Esophagus muscularis mucosa (tissue), 4 donors: ENCODE measurements at regions not wholly inside any gene's neighbourhood (a gene's known extent, or its start where the extent isn't known, plus 50 kb on each side); places are given as distances from the start of the nearest gene placed in this dataset.

ENCODE experiments used
- DNase-seq: peaks from one replicate; pipeline ENCODE4 v3.0.0-alpha.2; 2017; ENCODE audit errors: extremely low spot score
- H3K27ac ChIP-seq, 4 donors: fragments of 200-600 bp; sonication (generic); replicated peaks in 1 of 4; 1 replicate in 3 of 4; 2 replicates in 1 of 4; pipeline ENCODE4 v1.5.1; 2016 to 2019; ENCODE audit warnings: mild to moderate bottlenecking in 1 of 4
- H3K27me3 ChIP-seq, 4 donors: fragments of 200-600 bp; sonication (generic); one replicate each; pipeline versions ENCODE4 v1.5.1 to v1.6.0; 2016 to 2019
- H3K36me3 ChIP-seq, 4 donors: fragments of 200-600 bp; sonication (generic); one replicate each; pipeline ENCODE4 v1.5.1; 2016 to 2019
- H3K4me1 ChIP-seq, 4 donors: fragments of 200-600 bp; sonication (generic); one replicate each; pipeline ENCODE4 v1.5.1; 2016 to 2019
- H3K4me3 ChIP-seq, 4 donors: fragments of 200-600 bp; sonication (generic); 1 replicate in 2 of 4; 2 replicates in 2 of 4; pipeline ENCODE4 v1.5.1; 2016 to 2019; ENCODE audit warnings: mild to moderate bottlenecking in 4 of 4, moderate library complexity in 1 of 4
- H3K9me3 ChIP-seq, 4 donors: fragments of 200-600 bp; sonication (generic); 1 replicate in 3 of 4; 2 replicates in 1 of 4; pipeline ENCODE4 v1.5.1; 2016 to 2019
- EP300 ChIP-seq: sonication (generic); formaldehyde crosslinking; IDR thresholded peaks from one replicate; pipeline ENCODE4 v1.6.1; 2017; ENCODE audit warnings: antibody characterized with exemption
- POLR2A ChIP-seq: fragments of 450-650 bp; IDR thresholded peaks from one replicate; pipeline ENCODE4 v1.6.1; 2017; ENCODE audit warnings: antibody characterized with exemption, moderate library complexity, mild to moderate bottlenecking, low read depth
- POLR2AphosphoS5 ChIP-seq, 2 donors: sonication (generic); formaldehyde crosslinking; IDR thresholded peaks; one replicate each; pipeline ENCODE4 v1.6.1; 2017; ENCODE audit warnings: antibody characterized with exemption in 2 of 2
- WGBS: methylation state at CpG from one replicate; pipeline ENCODE4 v1.1.5; 2018; 5-methylcytosine and 5-hydroxymethylcytosine counted together
- intact Hi-C: fragments of 100-400 bp; cut with DNase I; formaldehyde crosslinking; loops from one replicate; pipeline ENCODE4 v1.15.1; 2023
- TF ChIP-seq, protein P1 (sequence below), 3 experiments: fragments of 200-600 bp in 2 of 3; fragments of 450-650 bp in 1 of 3; sonication (generic) in 2 of 3; IDR thresholded peaks; one replicate each; pipeline ENCODE4 v1.5.1; 2017 to 2019; ENCODE audit warnings: antibody characterized with exemption in 3 of 3, mild to moderate bottlenecking in 2 of 3, moderate library complexity in 1 of 3

DNA sequence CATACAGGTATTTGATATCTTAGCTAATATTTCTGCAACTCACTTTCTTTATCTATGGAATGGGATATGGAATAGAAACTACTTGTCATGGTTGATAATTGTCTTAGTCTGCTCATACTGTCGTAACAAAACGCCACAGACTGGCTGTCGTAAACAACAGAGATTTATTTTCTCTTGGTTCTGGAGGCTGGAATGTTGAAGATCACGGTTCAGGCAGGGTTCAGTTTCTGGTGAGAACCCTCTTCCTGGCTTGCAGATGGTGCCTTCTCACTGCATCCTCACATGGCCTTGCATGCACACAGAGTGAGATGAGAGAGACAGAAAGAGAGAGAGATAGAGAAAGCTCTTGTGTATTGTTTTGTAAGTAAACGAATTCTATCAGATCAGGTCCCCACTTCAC is 332.7 kb upstream of the MAGI2 start:
- no peak for TF ChIP-seq POLR2A
- no peaks in the 10 kb centered on the region for H3K36me3 ChIP-seq
- no peak overlapping the region for H3K27ac ChIP-seq
- H3K4me3 ChIP-seq = no peak overlapping the region
- no peaks in the 10 kb centered on the region for H3K9me3 ChIP-seq
- no peaks in the 10 kb centered on the region for H3K27me3 ChIP-seq
- 69% methylated on average over 5 of the region's 5 CpGs for WGBS
- H3K4me1 ChIP-seq = no peaks in the 10 kb centered on the region
- no peak for DNase-seq
- intact Hi-C loops = no loop called here

DNA sequence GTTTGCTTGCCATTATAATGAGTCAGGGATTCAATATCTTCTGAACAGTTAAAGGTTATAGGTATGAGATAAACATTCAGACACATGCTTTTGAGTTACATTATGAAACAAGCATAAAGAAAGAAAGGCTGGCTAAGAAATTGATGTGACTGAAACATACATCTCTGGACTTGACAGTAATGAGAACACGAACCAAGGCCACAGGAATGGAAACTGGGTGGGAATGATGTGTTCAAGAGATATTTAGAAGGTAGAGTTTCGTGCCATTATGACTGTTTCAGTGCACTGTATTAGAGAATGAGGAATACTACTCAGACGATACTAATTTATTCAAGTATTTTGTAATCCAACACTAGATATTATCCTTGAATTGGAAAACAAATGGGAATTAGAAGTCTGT is 332.1 kb upstream of the MAGI2 start:
- no peaks in the 10 kb centered on the region for H3K36me3 ChIP-seq
- TF ChIP-seq EP300 (no peak), POLR2AphosphoS5 (IDR thresholded peaks at IDR 0.05) (no peak), POLR2A (no peak)
- TF ChIP-seq, protein P1, sequence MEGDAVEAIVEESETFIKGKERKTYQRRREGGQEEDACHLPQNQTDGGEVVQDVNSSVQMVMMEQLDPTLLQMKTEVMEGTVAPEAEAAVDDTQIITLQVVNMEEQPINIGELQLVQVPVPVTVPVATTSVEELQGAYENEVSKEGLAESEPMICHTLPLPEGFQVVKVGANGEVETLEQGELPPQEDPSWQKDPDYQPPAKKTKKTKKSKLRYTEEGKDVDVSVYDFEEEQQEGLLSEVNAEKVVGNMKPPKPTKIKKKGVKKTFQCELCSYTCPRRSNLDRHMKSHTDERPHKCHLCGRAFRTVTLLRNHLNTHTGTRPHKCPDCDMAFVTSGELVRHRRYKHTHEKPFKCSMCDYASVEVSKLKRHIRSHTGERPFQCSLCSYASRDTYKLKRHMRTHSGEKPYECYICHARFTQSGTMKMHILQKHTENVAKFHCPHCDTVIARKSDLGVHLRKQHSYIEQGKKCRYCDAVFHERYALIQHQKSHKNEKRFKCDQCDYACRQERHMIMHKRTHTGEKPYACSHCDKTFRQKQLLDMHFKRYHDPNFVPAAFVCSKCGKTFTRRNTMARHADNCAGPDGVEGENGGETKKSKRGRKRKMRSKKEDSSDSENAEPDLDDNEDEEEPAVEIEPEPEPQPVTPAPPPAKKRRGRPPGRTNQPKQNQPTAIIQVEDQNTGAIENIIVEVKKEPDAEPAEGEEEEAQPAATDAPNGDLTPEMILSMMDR (IDR thresholded peaks at IDR 0.05) = no peak
- H3K4me1 ChIP-seq = no peaks in the 10 kb centered on the region
- no peaks in the 10 kb centered on the region for H3K27me3 ChIP-seq
- no peak overlapping the region for H3K4me3 ChIP-seq
- no peak overlapping the region for H3K27ac ChIP-seq
- WGBS = 75% methylated on average over 3 of the region's 3 CpGs
- no peaks in the 10 kb centered on the region for H3K9me3 ChIP-seq
- DNase-seq = no peak
- intact Hi-C loops = no loop called here

DNA sequence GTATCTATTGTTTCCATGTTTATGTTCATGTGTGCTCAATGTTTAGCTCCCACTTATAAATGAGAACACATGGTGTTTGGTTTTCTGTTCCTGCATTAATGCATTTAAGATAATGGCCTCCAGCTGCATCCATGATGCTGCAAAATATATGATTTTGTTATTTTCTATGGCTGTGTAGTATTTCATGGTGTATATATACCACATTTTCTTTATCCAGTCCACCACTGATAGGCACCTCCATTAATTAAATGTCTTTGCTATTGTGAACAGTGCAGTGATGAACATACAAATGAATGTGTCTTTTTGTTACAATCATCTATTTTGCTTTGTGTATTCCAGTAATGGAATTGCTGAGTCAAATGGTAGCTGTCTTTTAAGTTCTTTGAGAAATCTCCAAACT is 329.4 kb upstream of the MAGI2 start:
- TF ChIP-seq, protein P1 (IDR thresholded peaks at IDR 0.05) = no peak
- TF ChIP-seq EP300 = no peak
- TF ChIP-seq POLR2A = no peak
- TF ChIP-seq POLR2AphosphoS5 (IDR thresholded peaks at IDR 0.05) = no peak
- Histone ChIP-seq H3K4me3 (no peak overlapping the region), H3K27me3 (no peaks in the 10 kb centered on the region), H3K27ac (no peak overlapping the region), H3K9me3 (no peaks in the 10 kb centered on the region), H3K36me3 (no peaks in the 10 kb centered on the region), H3K4me1 (no peaks in the 10 kb centered on the region)
- intact Hi-C loops = no loop called here
- DNase-seq = no peak

DNA sequence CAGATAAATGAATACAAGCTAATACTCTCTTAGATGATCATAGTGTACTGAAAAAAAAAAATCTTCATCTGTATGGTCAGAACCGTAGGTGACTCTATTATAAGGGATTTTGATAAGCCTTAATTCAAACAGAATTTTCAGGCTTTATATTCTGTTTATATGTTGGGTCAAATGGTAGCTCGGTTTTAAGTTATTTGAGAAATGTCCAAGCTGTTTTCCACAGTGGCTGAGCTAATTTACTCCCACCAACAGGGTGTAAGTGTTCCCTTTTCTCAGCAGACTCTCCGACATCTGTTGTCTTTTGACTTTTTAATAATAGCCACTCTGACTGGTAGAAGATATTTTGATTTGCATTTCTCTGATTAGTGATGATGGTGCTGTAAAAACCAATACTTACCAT is 328.8 kb upstream of the MAGI2 start:
- WGBS = 51% methylated on average over 3 of the region's 3 CpGs
- H3K27ac ChIP-seq = no peak overlapping the region
- TF ChIP-seq EP300 (no peak), POLR2AphosphoS5 (IDR thresholded peaks at IDR 0.05) (no peak), POLR2A (no peak)
- TF ChIP-seq, protein P1 (IDR thresholded peaks at IDR 0.05) = no peak

DNA sequence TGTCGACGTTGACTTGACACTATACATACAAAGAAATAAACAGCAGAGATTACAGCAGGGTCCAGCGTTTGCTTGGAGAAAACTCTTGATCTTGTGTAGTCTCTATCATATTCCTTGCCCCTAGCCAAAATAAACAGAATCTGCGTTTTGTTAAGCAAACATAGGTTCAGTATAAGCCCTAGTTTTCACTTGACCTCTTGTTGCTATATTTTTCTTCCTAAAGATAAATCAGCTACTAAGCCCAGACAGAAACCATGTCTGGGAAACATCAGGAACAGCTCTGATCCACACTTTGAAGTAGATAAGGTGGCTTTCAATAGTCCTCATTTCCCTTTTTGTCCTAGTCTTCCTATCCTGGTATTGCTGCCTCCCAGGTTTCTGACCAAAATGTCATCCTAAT is 328.2 kb upstream of the MAGI2 start:
- WGBS = 20% methylated on average over 4 of the region's 4 CpGs
- intact Hi-C loops = no loop called here
- TF ChIP-seq EP300 = no peak
- no peak for TF ChIP-seq POLR2A
- TF ChIP-seq, protein P1 (IDR thresholded peaks at IDR 0.05) = no peak
- TF ChIP-seq POLR2AphosphoS5 (IDR thresholded peaks at IDR 0.05) = no peak
- Histone ChIP-seq H3K9me3 (no peaks in the 10 kb centered on the region), H3K4me3 (no peak overlapping the region), H3K27ac (no peak overlapping the region), H3K27me3 (no peaks in the 10 kb centered on the region), H3K4me1 (no peaks in the 10 kb centered on the region), H3K36me3 (no peaks in the 10 kb centered on the region)
- DNase-seq = no peak

More for the DNA sequence above, 328.8 kb upstream of the MAGI2 start:
- no peak for DNase-seq
- intact Hi-C loops = no loop called here
- H3K9me3 ChIP-seq = no peaks in the 10 kb centered on the region
- no peaks in the 10 kb centered on the region for H3K27me3 ChIP-seq
- H3K4me1 ChIP-seq = no peaks in the 10 kb centered on the region
- H3K4me3 ChIP-seq = no peak overlapping the region
- H3K36me3 ChIP-seq = no peaks in the 10 kb centered on the region
